Mammary epithelial cell (primary cell): ENCODE measurements at regions not wholly inside any gene's neighbourhood (a gene's known extent, or its start where the extent isn't known, plus 50 kb on each side); places are given as distances from the start of the nearest gene placed in this dataset.

Experiments
- CTCF ChIP-seq, 2 donors: IDR thresholded peaks in 1 of 2; conservative IDR thresholded peaks in 1 of 2; 2 replicates each; pipeline ENCODE4 v1.5.1; 2011 to 2012; ENCODE audit warnings: inconsistent platforms in 2 of 2, low read length in 2 of 2, mild to moderate bottlenecking in 2 of 2, control low read depth in 1 of 2, low read depth in 1 of 2; ENCODE audit not compliant: insufficient read depth in 1 of 2; ENCODE audit errors: extremely low read depth in 1 of 2
- EZH2 ChIP-seq: IDR thresholded peaks from 2 replicates; pipeline ENCODE4 v1.6.1; 2012; ENCODE audit warnings: low read length, inconsistent platforms, borderline replicate concordance

GRCh38 chr1:68936530-68936929 is 439.6 kb upstream of the DEPDC1 start:
- TF ChIP-seq CTCF (conservative IDR thresholded peaks at IDR 0.05 in 1 of 2, IDR thresholded peaks at IDR 0.05 in 1 of 2; ENCODE audit: extremely low read depth in 1 of 2, insufficient read depth in 1 of 2, low read depth in 1 of 2, low read length in 2 of 2) (no peak), EZH2 (no peak)
